ENCODE measurements at regions not wholly inside any gene's neighbourhood (a gene's known extent, or its start where the extent isn't known, plus 50 kb on each side); places are given as distances from the start of the nearest gene placed in this dataset.

GRCh38 chr9:108083160-108083750 lies 593.7 kb upstream of the KLF4 start:
- H3K27ac ChIP-seq (ENCODE audit: low read depth, low read length), result no peak overlapping the region
- H3K4me1 ChIP-seq (ENCODE audit: control insufficient read depth, low read length), result no peaks in the 10 kb centered on the region
- no peaks in the 10 kb centered on the region for H3K9me3 ChIP-seq (ENCODE audit: control insufficient read depth, insufficient read depth, low read length)
- H3F3A ChIP-seq (ENCODE audit: control insufficient read depth, insufficient read depth), result no peaks in the 10 kb centered on the region
- H4K20me1 ChIP-seq (ENCODE audit: control insufficient read depth, insufficient read depth, low read depth, low read length), result no peaks in the 10 kb centered on the region
- no peak overlapping the region for H3K4me3 ChIP-seq (ENCODE audit: low read length)
- no peaks in the 10 kb centered on the region for H3K36me3 ChIP-seq (ENCODE audit: control insufficient read depth, low read length)
- H3K9me2 ChIP-seq (replicated peaks; ENCODE audit: control insufficient read depth, low read length), result no peaks in the 10 kb centered on the region
- H3K4me2 ChIP-seq (ENCODE audit: low read length), result no peak overlapping the region
- TF ChIP-seq CTCF (IDR thresholded peaks at IDR 0.05; ENCODE audit: low read depth, low read length, poor library complexity, severe bottlenecking), result no peak
- no peak for TF ChIP-seq EZH2phosphoT487 (IDR thresholded peaks at IDR 0.05; ENCODE audit: borderline replicate concordance, low read length)
- no peaks in the 10 kb centered on the region for H3K79me2 ChIP-seq (ENCODE audit: control insufficient read depth, low read length)
- H3K27me3 ChIP-seq (ENCODE audit: control insufficient read depth, low read length), result no peaks in the 10 kb centered on the region

- TF ChIP-seq CTCF (IDR thresholded peaks at IDR 0.05; ENCODE audit: low read depth, low read length, poor library complexity, severe bottlenecking), result no peak
- no peak for TF ChIP-seq EZH2phosphoT487 (IDR thresholded peaks at IDR 0.05; ENCODE audit: borderline replicate concordance, low read length)
- Histone ChIP-seq H3K9me3 (ENCODE audit: control insufficient read depth, insufficient read depth, low read length) (no peaks in the 10 kb centered on the region), H3K27ac (ENCODE audit: low read depth, low read length) (no peak overlapping the region), H3K4me2 (ENCODE audit: low read length) (no peak overlapping the region), H3K27me3 (ENCODE audit: control insufficient read depth, low read length) (no peaks in the 10 kb centered on the region), H4K20me1 (ENCODE audit: control insufficient read depth, insufficient read depth, low read depth, low read length) (no peaks in the 10 kb centered on the region), H3K4me3 (ENCODE audit: low read length) (no peak overlapping the region), H3K9me2 (replicated peaks; ENCODE audit: control insufficient read depth, low read length) (no peaks in the 10 kb centered on the region), H3K36me3 (ENCODE audit: control insufficient read depth, low read length) (no peaks in the 10 kb centered on the region), H3F3A (ENCODE audit: control insufficient read depth, insufficient read depth) (no peaks in the 10 kb centered on the region), H3K79me2 (ENCODE audit: control insufficient read depth, low read length) (no peaks in the 10 kb centered on the region), H3K4me1 (ENCODE audit: control insufficient read depth, low read length) (no peaks in the 10 kb centered on the region)
These were observed 591.5 kb upstream of the KLF4 start for GRCh38 chr9:108081112-108081511.

DNA sequence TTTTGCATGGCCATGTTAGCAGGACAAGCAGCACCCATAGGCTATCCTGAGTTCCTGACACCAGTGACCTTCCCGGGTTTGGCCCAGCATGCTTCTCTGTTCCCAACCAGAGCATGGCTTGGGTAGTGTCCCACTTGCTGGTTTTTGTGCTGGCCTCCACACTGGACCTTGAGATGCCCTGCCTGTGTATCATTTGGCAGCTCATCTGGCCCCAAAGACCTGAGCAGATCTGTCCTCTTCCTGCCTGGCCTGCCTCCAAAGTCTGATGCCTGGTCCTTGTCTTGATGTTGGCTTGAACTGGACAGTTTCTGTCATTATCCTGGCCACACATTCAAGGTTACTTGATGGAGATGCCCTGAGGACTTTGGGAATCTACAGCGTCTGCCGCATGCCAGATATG lies 590.7 kb upstream of the KLF4 start:
- Histone ChIP-seq H3K4me2 (ENCODE audit: low read length) (no peak overlapping the region), H4K20me1 (ENCODE audit: control insufficient read depth, insufficient read depth, low read depth, low read length) (no peaks in the 10 kb centered on the region), H3K4me1 (ENCODE audit: control insufficient read depth, low read length) (no peaks in the 10 kb centered on the region), H3F3A (ENCODE audit: control insufficient read depth, insufficient read depth) (no peaks in the 10 kb centered on the region), H3K4me3 (ENCODE audit: low read length) (no peak overlapping the region), H3K9me3 (ENCODE audit: control insufficient read depth, insufficient read depth, low read length) (no peaks in the 10 kb centered on the region), H3K27ac (ENCODE audit: low read depth, low read length) (no peak overlapping the region), H3K9me2 (replicated peaks; ENCODE audit: control insufficient read depth, low read length) (no peaks in the 10 kb centered on the region), H3K36me3 (ENCODE audit: control insufficient read depth, low read length) (no peaks in the 10 kb centered on the region), H3K27me3 (ENCODE audit: control insufficient read depth, low read length) (no peaks in the 10 kb centered on the region), H3K79me2 (ENCODE audit: control insufficient read depth, low read length) (no peaks in the 10 kb centered on the region)
- TF ChIP-seq EZH2phosphoT487 (IDR thresholded peaks at IDR 0.05; ENCODE audit: borderline replicate concordance, low read length) (no peak), CTCF (IDR thresholded peaks at IDR 0.05; ENCODE audit: low read depth, low read length, poor library complexity, severe bottlenecking) (no peak)
